DMS53 treated with DMSO at 0.1 percent for 48 hours (cell line): ENCODE measurements at regions not wholly inside any gene's neighbourhood (a gene's known extent, or its start where the extent isn't known, plus 50 kb on each side); places are given as distances from the start of the nearest gene placed in this dataset.

Source experiments
- DNase-seq: peaks from one replicate; lab custom pipeline; 2025; ENCODE audit not compliant: unreplicated experiment; lab: John Stamatoyannopoulos, UW

DNA sequence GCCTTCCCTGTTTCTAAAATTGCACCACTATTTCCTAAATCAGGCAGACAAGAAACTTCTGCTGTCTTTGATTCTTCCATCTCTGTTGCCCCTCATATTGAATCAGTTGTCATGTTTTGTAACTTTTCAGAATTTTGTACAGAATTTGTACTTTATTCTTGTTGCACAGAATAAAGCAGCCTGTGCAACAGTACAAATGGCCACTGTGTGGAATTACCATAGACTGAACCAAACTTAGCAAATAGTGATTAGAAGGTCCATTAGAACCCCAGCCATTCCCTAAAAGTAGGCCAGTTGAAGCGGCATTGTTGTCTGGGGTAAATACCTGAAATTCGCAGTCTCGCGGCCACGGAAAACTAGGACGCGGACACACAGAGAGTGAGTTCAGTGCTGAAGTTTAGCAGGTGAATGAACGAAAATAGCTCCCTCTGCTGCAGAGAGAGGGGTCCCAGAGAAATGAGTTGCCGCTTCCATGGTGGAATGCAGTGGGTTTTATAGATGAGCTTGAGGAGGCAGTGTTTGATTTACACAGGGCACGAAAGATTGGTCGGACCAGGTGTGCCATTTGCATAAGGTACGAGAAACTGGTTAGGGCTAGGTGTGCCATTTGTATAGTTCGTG is 71.8 kb downstream of the C4orf33 start:
- no peak for DNase-seq

DNA sequence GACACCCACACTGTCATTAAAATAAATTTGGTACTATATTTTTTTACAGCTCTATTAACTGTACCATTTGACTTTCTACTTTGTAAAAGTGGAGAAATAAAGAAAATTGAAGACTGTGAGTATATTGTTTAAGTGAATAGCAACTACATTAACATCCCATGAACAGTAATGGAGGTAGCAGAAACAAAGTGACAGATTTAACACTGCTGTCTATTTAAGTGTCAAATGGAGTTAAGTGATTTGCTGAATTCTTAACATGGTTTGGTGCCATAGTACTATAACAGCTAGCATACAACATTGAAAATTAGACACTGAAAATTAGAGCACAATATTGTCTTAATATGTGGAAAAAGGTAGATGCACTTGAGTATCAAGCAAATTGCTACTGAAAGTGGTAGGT is 76.2 kb downstream of the C4orf33 start:
- no peak for DNase-seq

DNA sequence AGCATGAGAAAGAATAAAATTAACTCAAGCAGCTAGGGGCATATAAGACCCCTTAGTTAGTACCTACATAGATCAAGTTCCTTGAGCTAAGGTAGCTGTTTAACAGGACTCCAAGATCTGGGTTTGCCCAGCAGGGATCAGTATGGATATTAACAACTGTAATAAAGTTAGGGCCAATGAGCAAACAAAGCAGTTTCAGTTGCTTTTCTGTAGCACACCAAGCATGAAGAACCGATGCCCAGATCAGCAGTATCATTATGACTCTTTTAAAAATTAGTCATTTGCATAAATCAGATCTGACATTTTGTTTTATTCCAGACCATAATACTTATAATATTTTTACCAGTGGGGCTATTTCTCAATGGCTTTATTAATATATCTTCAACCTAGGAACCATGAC is 80.9 kb downstream of the C4orf33 start:
- DNase-seq: no peak

DNA sequence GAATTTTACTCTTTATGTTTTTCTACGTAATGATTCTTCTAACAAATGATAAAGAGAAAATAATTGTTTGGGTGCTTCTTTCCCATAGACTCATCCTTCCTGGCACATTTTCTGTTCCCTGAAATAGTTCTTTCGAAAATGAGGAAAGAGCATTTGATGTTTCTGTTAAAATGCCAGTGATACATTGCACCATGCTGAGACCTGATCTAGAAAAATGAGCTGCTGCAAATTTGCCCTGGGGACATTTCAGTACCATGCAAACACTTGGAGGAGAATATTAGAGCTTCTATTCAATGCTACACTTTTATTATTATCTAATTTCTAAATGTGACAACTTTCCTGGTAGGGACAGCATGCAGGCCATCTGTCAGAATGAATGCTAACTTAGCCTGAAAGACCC is 83.3 kb downstream of the C4orf33 start:
- no peak for DNase-seq

DNA sequence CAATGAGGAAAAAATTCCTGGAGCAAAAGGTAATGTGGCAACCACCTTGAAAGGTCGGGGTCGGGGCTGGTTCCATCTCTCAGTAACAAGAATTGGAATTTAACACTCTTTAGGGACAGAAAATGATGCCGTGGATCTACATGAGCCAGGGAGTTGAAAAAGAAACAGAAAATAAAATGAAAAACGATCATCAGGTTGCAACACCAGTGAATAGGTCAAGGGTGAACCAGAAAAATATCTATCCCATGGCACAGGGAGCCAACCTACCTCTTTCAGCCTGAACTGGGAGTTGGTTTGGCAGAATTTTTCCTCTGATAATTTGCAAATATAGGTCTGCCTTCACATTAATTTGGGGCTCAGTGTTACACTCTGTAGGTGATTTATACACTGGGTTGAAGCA is 93.7 kb downstream of the C4orf33 start:
- DNase-seq: no peak

DNA sequence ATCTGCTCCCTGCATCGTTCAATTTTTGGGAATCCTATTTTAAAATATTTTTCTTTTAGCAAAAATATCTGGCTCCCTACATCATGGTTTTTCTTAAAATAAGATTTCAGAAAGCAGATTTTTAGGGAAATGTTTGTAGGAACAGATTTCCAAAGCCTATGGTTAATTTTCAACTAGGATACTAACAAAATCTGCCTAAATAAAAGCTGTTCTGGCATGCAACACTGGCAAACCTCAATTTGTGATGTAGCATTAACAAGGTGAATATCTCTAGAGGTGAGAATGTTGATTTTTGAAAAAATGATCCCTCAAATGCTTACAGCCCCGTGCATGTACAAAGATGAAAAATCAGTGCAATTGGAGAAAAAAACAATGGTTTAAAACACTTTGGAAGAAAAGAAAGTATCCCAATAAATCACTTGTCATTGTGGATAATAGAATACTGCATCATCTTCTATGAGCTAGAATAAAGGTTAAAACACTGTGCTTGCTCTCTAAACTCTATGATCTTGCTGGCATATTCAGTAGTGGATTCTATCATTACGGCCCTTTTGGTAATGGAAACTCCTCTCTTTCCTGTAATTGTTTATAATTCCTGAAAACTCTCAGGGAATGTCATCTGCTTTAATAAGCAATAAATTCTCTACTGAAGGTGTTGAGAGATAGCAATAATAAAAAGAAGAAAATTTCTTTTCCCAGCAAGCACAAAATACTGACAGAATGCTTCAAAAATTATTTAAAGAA is 97.6 kb downstream of the C4orf33 start:
- no peak for DNase-seq

DNA sequence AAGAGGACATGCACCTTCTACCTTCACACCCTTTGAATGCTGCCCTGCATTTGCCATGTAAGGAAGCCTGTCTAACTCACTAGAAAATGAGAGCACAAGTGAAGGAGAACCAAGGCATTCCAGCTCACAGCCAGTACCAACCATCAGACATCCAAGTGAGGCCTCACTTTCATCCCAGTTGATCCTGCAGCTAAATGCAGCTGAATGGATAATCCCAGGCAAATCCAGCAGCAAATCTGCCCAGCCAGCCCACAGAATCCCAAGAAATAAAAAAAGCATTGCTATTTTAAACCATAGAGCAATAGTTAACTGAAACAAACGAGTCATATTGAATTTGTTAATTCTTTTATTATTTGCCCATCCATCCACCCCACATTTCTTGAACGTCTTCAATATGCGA is 112.5 kb downstream of the C4orf33 start:
- DNase-seq: no peak

DNA sequence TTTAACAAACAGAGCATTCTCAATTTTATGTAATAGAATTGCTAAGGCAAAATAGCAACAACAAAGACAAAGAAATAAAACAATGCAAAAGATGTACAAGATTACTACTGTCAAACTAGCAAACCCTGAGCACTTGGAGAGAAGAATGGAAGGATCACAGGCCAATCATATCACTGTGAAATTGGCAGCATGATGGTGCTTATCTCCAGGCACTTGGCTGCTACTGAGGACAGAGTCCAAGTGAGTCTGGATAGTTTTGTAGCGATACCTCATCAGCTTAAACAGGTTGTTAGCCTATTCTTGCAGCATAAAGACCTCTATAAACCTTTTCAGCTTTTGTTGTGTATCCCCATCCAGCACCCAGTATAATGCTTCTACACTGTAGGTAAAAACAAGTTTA is 117.7 kb downstream of the C4orf33 start:
- no peak for DNase-seq

DNA sequence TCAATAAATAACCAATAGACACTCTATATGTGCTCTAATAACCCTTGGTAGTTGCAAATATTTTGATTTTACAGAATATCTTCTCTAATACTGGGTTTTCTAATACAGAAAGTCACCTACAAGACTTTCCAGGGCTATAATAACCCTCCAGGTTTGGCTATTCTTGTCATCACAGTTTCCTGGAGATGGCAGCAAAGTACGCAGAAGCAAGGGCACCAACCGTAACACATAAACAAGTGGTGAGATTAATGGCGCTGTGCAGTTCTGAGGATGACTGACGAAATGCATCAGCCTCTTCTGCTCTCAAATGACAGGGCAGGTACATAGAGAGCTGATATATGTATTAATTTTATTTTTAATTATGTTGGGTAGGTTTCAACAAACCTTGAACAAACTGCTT is 122.4 kb downstream of the C4orf33 start:
- DNase-seq: no peak

DNA sequence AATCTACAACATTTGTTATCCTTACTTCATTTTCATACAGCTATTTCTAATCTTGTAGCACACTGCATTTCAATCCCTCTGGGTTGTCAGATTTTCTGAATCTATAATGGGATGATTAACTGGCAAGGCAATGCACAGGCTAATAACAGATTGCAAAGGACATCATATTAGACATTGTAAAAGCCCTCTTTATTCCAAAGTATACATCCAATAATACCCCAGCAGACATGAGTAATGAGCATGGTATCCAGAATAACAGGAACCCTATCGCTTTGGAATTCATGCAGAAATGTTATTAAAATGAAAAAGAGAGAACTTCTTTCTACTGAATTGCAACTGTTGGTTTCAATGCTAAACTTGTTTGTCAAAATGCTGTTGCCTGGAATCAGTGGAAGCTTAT is 122.9 kb downstream of the C4orf33 start:
- no peak for DNase-seq

DNA sequence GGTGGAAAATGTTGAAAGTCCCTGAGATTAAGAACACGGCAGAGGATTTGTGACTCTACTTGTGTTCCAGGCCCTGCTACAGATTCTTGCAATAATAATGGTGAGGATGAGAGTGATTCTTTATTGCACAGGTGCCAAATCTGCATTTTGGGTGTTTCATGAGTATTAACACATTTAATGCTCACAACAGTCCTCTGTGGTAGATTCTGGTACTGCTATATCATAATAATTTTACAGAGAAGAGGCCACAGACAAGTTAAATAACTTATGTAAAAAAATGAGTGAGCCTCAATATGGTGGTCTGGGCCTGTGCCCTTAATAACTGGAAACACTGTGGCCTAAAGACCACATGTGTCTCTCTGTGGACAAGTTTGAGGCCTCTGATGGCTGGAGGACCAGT is 124.3 kb downstream of the C4orf33 start:
- no peak for DNase-seq

DNA sequence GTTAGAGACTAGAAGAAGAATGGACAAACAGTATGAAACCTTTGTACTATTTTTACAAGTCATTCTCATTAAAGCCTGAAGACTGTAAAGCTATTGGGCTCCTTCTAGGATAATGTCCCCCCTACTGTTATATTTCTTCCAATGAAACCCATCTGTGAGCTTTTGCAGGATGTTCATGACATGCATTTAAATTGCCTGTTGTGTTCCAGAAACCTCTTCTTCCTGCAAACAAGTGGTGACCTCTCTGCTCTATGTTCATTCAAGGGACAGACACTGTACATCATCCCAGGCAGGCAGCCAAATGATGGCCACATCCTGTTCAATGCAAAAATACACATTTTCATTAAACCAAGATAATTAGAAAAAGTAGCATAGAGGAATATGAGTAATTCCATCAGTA is 128.0 kb downstream of the C4orf33 start:
- no peak for DNase-seq

DNA sequence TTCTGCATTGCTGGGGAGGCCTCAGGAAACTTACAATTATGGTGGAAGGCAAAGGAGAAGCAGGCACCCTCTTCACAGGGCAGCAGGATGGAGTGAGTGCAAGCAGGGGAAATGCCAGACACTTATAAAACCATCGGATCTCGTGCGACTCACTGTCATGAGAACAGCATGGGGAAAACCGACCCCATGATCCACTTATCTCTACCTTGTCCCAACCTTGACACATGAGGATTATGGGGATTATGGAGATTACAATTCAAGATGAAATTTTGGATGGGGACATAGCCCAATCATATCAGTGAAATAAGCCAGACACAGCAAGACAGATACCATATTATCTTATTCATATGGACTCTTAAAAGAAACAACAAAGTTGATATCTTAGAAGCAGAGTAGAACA is 134.9 kb downstream of the C4orf33 start:
- no peak for DNase-seq

DNA sequence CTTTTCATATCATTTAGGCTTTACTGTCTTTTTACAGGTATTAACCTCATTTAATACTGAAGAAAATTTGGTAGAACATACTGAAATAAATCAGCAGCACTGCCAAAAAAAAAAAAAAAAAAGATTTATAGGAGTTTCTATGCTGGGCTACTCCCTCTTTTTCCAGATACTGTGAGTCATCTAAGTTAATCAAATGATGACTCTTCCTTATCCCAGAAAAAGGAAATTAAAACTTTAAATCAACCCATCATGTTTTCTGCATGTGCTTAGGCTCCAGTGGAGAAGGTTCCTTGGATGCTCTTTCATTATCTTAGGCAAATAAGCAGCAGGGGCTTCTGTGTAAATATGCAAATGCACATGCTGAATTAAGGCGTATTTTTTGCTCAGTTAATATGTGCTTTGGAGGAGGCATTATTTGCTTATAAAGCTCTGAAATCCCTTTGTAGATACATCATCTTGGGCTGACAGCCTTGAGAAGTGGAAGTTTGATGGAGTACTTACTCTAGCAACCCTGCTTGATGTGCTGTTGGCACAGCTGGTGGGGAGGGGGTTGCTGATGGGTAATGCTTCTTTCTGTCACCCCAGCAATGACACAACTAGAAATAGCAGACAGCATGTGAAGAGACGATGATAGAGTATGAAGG is 136.1 kb downstream of the C4orf33 start:
- no peak for DNase-seq

DNA sequence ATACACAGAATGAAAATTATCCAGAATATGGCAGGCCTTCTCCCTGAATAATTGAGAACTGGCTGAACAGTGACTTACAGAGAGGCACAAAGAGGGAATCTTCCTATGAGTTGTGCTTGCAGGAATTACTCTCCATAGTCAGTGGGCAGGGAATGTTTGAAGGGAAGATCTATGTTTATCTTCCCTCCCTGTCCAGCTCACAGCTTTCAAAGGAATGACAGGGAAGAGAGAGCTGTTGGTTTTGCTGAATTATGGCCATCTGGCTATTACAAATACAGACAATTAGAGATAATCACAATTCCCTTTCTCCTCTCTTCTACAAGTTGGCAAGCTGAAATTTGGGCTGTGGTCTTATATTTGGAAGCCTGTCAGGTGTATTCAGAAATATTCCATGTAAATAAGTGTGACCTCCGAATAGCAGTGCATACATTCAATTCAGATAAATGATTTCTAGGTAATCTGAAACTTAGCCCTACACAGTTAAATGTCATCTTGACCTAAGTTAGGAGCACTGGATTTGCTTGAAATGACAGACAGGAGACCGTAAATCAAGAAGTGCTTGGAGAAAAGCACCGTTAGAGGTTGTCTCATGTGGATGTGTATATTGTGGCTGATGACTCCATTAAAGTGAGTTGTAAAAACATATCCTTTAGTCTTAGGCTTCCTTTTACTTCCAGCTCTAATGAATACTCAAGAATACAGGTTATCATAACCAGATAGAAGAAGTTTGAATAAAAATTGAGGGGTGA is 136.8 kb downstream of the C4orf33 start:
- no peak for DNase-seq

DNA sequence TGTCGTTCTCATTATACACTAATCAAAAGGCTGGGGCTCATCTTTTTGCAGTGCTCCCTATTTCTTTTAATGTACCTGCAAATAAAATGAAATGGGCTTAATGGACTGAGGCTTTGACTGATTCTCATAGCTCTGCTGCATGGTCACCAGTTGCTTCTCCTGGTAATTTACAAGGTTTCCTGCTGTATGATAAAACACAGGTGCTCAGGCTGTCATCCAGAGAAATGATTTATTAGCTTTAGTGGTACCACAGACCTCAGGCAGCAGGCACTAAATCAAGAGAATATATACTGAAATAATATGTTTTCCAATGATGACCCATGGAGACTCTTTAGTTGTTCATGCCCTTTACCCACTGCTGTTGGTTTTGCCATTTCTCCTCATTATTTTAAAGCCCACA is 137.7 kb downstream of the C4orf33 start:
- DNase-seq: no peak

DNA sequence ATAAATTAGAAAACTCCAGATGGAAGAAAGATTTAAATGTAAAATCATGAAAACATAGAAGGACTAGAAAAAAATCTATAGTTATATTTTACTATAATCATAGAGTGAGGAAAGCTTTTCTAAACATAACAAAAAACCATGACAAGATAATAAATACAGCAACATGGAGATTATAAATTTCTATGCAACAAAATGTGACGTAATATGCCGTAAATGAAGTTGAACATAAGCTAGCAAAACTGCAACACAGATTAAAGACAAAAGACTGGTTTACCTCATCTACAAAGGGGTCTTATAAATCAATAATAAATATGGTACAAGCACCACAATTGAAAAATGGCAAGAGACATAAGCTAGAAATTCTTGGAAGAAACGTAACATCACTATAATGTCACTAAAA is 140.4 kb downstream of the C4orf33 start:
- DNase-seq: no peak

DNA sequence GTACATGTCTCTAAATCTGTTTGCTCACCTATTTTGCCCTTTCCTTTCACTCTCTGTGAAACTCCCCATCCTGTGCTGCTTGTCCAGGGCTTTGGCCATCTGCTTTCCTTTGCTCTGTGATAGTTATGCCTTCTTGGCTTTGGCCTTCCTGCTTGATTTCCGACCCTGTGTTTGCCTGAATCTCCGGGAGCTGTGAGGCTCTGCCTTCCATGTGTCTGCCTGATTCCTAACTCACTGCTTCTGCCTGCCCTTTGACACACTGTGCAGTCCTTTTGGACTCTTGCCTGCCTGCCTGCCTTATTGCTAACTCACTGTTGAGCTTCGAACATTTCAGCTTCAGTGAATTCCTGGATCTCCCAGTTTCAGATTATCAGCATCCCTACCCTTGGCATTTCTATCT is 143.1 kb downstream of the C4orf33 start:
- no peak for DNase-seq

DNA sequence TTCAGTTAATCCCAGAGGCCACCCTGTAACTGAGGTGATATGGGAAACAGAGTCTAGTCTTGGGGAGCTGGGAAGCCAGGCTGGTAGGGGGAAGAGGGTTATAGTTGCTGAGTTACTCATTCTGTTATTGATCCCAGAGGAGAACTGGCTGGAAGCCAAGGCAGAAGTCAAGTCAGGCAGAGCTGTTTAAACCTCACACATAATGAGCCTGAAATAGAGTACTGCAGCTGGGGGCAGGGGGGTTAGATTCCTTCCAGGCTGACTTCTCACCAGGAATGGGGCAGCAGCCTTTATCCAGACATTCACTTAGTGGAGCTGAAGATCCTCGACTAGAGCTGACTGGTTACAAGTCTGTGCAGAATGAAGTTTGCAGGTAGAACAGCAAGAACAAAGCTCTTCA is 144.9 kb downstream of the C4orf33 start:
- no peak for DNase-seq

DNA sequence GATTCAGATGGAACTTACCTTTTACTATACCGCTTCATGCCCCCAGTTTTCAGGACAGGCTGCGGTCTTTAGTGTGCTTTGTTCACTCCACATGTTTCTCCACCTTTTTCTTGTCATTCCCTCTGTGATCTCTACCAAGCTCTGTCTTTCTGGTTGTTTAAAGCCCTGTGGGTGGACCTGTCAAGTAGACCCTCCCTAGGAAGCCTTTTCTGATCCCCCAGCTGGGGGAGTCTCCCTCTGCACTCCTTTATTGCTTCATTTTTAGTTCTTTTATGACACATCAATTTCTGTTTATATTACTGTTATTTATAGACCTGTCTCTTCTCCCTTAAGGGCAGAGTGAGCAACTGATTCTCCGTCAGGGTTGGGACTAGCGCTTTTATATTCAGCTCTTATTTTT is 150.2 kb downstream of the C4orf33 start:
- DNase-seq: no peak

DNA sequence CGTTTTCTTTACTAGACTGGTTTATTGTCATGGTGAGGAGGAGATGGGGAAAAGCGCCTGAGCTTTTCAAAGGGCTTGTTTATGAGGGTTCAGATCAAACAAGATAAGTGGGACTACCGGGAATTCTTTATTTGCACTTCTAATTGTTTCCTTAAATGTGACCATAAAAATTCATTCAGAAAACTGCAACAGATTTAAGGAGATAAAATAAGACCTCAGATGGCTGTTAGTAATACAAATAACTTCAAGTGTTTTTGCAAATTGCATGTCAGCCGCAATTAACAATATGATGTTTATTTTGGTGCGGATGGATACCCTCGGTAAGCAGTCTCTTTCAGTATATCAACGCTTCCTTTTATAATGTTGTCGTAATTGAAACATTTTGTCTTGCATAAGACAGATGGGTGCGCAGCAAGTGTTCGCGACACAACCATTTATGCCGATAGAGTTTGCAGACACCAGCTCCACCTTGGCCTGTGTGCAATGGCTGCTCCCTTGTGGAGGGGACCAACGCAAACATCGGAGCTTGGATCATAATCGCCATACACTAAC is 151.0 kb downstream of the C4orf33 start:
- peak; percentile 84 for DNase-seq

DNA sequence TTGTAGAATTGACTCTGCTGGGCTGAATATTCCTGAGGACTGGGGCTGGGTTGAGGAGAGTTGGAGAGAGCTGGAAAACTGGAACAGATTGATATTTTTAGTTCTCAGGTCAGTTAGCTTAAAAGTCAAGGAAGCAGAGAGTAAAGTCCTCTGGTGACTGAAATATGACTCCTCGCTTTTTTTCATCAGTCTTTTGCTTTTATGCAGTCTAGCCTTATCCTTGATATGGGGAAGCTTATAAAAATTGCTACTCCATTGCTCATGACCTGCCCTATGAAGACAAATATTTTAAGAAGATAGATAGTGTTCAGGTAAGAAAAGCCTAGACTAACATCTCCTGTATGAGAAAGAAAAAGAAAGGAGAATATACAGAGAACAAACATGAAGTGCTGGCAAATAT is 152.7 kb downstream of the C4orf33 start:
- no peak for DNase-seq
